ENCODE measurements at regions not wholly inside any gene's neighbourhood (a gene's known extent, or its start where the extent isn't known, plus 50 kb on each side); places are given as distances from the start of the nearest gene placed in this dataset.
"Not testable (repeated sequence)": the region's sequence is repeated elsewhere in the genome, so short reads cannot be mapped to it uniquely, and the experiment has no call there.

DNA sequence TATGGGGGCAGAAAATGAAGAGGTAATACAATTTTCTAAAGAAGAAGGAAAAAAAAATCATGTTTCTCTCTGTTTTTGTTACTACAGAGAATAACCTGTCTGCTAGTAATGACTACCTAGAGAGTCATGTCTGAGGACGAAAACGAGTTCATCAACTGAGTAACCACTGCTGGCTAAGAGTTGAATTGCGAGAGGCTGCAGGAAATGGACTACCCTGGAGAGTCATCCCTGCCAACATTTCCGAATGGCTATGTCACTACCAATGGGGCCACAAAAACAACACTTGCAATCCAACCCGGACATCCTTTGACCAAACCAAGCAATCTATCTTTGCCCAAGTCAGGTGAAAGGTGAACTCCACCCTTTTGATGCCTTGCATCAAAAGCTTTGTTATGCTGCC lies 120.6 kb downstream of the FCRL5 start:
- WGBS, 2 donors, result 79 to 88% methylated on average over 5 of the region's 5 CpGs
- no peak overlapping the region for H3K4me3 ChIP-seq (ENCODE audit: low read depth, poor library complexity, severe bottlenecking)
- DNase-seq (ENCODE audit: low spot score in 2 of 2), result no peak
- intact Hi-C loops (cut with DNase I; ENCODE audit: low total_unique reads), result no loop called here
- no peak for TF ChIP-seq POLR2A (IDR thresholded peaks at IDR 0.05)
- TF ChIP-seq, protein P1, sequence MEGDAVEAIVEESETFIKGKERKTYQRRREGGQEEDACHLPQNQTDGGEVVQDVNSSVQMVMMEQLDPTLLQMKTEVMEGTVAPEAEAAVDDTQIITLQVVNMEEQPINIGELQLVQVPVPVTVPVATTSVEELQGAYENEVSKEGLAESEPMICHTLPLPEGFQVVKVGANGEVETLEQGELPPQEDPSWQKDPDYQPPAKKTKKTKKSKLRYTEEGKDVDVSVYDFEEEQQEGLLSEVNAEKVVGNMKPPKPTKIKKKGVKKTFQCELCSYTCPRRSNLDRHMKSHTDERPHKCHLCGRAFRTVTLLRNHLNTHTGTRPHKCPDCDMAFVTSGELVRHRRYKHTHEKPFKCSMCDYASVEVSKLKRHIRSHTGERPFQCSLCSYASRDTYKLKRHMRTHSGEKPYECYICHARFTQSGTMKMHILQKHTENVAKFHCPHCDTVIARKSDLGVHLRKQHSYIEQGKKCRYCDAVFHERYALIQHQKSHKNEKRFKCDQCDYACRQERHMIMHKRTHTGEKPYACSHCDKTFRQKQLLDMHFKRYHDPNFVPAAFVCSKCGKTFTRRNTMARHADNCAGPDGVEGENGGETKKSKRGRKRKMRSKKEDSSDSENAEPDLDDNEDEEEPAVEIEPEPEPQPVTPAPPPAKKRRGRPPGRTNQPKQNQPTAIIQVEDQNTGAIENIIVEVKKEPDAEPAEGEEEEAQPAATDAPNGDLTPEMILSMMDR (IDR thresholded peaks at IDR 0.05), result no peak

DNA sequence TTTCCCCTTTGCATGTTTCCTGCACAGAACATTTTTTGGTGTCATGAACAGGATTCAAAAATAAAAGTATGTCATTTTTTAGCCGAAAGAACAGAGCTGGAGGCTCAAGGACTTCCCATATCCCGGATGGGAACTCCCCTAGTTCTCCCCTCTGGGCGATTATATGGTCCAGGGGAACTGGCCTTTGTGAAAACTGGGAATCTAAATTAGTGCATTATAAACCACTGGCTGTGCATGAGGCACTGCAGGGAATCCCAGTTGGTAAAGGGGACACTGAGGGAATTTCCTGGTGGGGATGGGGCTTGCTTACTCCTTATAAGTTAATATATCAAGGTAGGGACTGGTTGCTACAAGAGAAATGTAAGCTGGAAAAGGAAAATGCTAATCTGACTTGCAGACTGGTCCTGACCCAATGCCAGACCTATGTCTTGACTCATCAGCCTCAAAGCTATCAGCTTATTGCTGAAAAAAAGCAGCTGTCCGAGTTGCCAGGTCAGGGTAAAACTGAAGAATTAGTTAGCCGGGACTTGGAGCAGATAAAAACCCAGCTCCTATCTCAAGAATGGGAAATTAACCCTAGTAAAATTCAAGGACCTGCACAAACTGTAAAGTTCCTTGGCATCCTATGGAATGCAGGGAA lies 122.6 kb downstream of the FCRL5 start:
- WGBS, 2 donors, result 58 to 60% methylated on average over 5 of the region's 5 CpGs

DNA sequence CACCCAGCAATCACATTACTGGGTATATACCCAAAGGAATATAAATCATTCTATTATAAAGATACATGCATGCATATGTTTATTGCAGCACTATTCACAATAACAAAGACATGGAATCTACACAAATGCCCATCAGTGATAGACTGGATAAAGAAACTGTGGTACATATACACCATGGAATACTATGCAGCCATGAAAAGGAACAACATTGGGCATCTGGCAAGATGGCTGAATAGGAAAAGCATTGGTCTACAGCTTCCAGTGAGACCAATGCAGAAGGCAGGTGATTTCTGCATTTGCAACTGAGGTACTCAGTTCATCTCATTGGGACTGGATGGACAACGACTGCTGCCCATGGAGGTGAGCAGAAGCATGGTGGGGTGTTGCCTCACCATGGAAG lies 128.6 kb downstream of the FCRL5 start:
- WGBS, 2 donors, result 100% methylated on average over 1 of the region's 1 CpG
- DNase-seq (ENCODE audit: low spot score in 2 of 2); intact Hi-C loops (cut with DNase I; ENCODE audit: low total_unique reads); H3K4me3 ChIP-seq (ENCODE audit: low read depth, poor library complexity, severe bottlenecking): not testable (repeated sequence)

More for the DNA sequence above, 122.6 kb downstream of the FCRL5 start:
- intact Hi-C loops (cut with DNase I; ENCODE audit: low total_unique reads), result no loop called here
- H3K4me3 ChIP-seq (ENCODE audit: low read depth, poor library complexity, severe bottlenecking), result no peak overlapping the region
- no peak for TF ChIP-seq POLR2A (IDR thresholded peaks at IDR 0.05)
- TF ChIP-seq, protein P1 (IDR thresholded peaks at IDR 0.05), result no peak
- no peak for DNase-seq (ENCODE audit: low spot score in 2 of 2)

DNA sequence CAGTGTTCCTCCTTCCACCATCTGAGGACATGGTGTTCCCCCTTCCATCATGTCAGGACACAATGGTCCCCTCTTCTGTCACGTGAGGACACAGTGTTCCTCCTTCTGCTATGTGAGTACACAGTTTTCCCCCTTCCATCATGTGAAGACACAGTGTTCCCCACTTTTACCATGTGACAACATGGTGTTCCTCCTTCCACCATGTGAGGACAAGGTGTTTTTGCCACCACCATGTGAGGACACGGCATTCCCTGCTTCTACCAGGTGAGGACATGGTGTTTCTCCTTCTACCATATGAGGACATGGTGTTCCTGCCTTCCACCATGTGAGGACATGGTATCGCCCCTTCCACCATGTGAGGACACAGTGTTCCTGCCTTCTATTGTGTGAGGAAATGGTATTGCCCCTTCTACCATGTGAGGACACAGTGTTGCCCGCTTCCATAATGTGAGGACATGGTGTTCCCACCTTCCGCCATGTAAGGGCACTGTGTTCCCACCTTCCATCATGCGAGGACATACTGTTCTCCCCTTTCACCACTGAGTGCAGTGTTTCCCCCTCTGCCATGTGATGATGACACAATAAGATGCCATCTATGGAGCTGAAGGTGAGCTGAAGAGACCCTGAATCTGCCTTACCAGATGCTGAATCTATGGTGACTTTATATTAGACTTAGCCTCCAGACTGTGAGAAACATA lies 132.3 kb downstream of the FCRL5 start:
- TF ChIP-seq, protein P1 (IDR thresholded peaks at IDR 0.05), result no peak
- TF ChIP-seq POLR2A (IDR thresholded peaks at IDR 0.05), result no peak
- H3K4me3 ChIP-seq (ENCODE audit: low read depth, poor library complexity, severe bottlenecking), result no peak overlapping the region
- no peak for DNase-seq (ENCODE audit: low spot score in 2 of 2)
- WGBS, 2 donors, result 93 to 95% methylated on average over 6 of the region's 6 CpGs
- intact Hi-C loops (cut with DNase I; ENCODE audit: low total_unique reads), result no loop called here

DNA sequence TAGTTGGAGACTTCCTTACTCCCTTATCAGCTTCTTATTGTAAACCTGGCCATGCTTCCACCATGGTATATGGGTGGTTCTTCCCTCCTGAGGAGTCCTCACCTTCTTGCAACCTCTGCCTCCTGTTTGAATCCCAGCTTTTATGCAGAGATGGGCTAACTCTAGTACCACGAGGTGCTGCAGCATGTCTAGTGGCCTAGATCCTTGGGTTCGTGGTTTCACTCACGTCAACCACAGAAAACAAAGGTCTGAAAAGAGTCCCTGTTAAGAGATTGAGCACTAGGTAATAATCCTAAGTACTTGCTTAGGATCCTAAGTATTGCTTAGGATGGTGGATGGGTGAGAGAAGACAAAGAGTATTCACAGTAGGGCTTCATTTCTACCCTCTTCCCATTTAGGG lies 133.7 kb downstream of the FCRL5 start:
- H3K4me3 ChIP-seq (ENCODE audit: low read depth, poor library complexity, severe bottlenecking), result no peak overlapping the region
- TF ChIP-seq POLR2A (IDR thresholded peaks at IDR 0.05), result no peak
- TF ChIP-seq, protein P1 (IDR thresholded peaks at IDR 0.05), result no peak
- DNase-seq (ENCODE audit: low spot score in 2 of 2), result no peak
- 69 to 78% methylated on average over 3 of the region's 3 CpGs for WGBS, 2 donors
- intact Hi-C loops (cut with DNase I; ENCODE audit: low total_unique reads), result no loop called here

DNA sequence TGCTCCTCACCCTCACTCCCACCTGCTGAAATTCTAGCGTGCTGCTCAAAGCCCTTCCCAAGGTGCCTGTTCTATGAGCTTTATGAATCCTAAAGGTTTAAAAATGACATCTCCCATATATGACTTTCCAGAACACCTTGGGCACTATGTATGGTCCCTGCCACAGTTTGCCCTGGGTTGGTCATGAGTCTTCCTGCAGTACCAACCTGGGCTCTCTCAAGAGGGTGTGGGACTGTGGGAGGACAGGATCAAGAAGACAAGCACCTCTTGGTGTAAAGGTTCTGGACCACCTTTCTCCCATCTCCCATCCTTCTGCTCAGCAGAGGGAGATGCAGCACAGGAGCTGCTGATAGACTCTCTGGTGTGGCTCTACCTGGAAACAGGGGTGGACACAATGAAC lies 134.1 kb downstream of the FCRL5 start:
- 94 to 100% methylated on average over 1 of the region's 1 CpG for whole genome bisulfite sequencing, 2 donors
- H3K4me3 ChIP-seq (ENCODE audit: low read depth, poor library complexity, severe bottlenecking), result no peak overlapping the region
- intact Hi-C loops (cut with DNase I; ENCODE audit: low total_unique reads), result no loop called here
- DNase-seq (ENCODE audit: low spot score in 2 of 2), result no peak
- no peak for TF ChIP-seq POLR2A (IDR thresholded peaks at IDR 0.05)
- TF ChIP-seq, protein P1 (IDR thresholded peaks at IDR 0.05), result no peak

Data from lower leg skin (tissue), 4 donors.